ENCODE measurements at regions not wholly inside any gene's neighbourhood (a gene's known extent, or its start where the extent isn't known, plus 50 kb on each side); places are given as distances from the start of the nearest gene placed in this dataset.

- Mint-ChIP-seq H3K9me3 (no peaks in the 10 kb centered on the region), H3K27ac (no peak overlapping the region), H3K4me1 (no peaks in the 10 kb centered on the region), H3K36me3 (ENCODE audit: low read depth) (no peaks in the 10 kb centered on the region), H3K4me3 (no peak overlapping the region), H3K27me3 (ENCODE audit: low read depth, poor library complexity) (no peaks in the 10 kb centered on the region)
- TF ChIP-seq CTCF (IDR thresholded peaks at IDR 0.05), result no peak
- DNase-seq, result no peak
These were observed 226.9 kb downstream of the CEMIP2 start for GRCh38 chr9:71541436-71541835.

GRCh38 chr9:71524996-71525580 lies 243.2 kb downstream of the CEMIP2 start:
- no peak for TF ChIP-seq CTCF (IDR thresholded peaks at IDR 0.05)
- Mint-ChIP-seq H3K36me3 (ENCODE audit: low read depth) (no peaks in the 10 kb centered on the region), H3K27me3 (ENCODE audit: low read depth, poor library complexity) (no peaks in the 10 kb centered on the region), H3K4me3 (no peak overlapping the region), H3K4me1 (no peaks in the 10 kb centered on the region), H3K27ac (no peak overlapping the region), H3K9me3 (no peaks in the 10 kb centered on the region)
- DNase-seq, result no peak

DNA sequence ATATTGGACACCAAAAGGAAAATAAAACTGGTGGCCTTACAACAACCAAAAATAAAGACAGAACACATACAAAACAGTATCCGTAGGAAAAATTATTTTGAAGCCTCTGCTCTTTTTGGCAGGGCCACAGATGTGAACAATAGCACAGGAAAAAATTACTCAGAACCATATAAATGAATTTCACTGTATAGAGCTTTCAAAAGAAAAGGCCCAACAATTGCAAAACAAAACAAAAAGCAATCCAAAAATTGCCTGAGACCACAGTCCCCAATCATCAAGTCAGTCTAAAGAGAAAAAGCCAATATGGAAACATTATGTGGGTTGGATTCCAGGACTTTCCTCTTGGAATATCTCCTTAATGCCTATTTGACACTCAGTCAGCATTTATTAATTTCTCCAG lies 243.8 kb downstream of the CEMIP2 start:
- TF ChIP-seq CTCF (IDR thresholded peaks at IDR 0.05), result no peak
- Mint-ChIP-seq H3K4me3 (no peak overlapping the region), H3K9me3 (no peaks in the 10 kb centered on the region), H3K4me1 (no peaks in the 10 kb centered on the region), H3K36me3 (ENCODE audit: low read depth) (no peaks in the 10 kb centered on the region), H3K27ac (no peak overlapping the region), H3K27me3 (ENCODE audit: low read depth, poor library complexity) (no peaks in the 10 kb centered on the region)
- DNase-seq, result no peak

GRCh38 chr9:71521132-71521531 lies 247.2 kb downstream of the CEMIP2 start:
- TF ChIP-seq CTCF (IDR thresholded peaks at IDR 0.05), result no peak
- no peak for DNase-seq
- H3K4me3 Mint-ChIP-seq, result no peak overlapping the region
- H3K4me1 Mint-ChIP-seq, result peaks cover 8% of the 10 kb centered on the region
- H3K9me3 Mint-ChIP-seq, result no peaks in the 10 kb centered on the region
- no peaks in the 10 kb centered on the region for H3K27me3 Mint-ChIP-seq (ENCODE audit: low read depth, poor library complexity)
- no peaks in the 10 kb centered on the region for H3K36me3 Mint-ChIP-seq (ENCODE audit: low read depth)
- H3K27ac Mint-ChIP-seq, result no peak overlapping the region

- Mint-ChIP-seq H3K9me3 (no peaks in the 10 kb centered on the region), H3K27ac (no peak overlapping the region), H3K27me3 (ENCODE audit: low read depth, poor library complexity) (no peaks in the 10 kb centered on the region), H3K36me3 (ENCODE audit: low read depth) (no peaks in the 10 kb centered on the region), H3K4me3 (no peak overlapping the region), H3K4me1 (peaks cover 8% of the 10 kb centered on the region)
- TF ChIP-seq CTCF (IDR thresholded peaks at IDR 0.05), result no peak
- DNase-seq, result no peak
These were observed 249.1 kb downstream of the CEMIP2 start for GRCh38 chr9:71519098-71519696.
